ENCODE measurements at regions not wholly inside any gene's neighbourhood (a gene's known extent, or its start where the extent isn't known, plus 50 kb on each side); places are given as distances from the start of the nearest gene placed in this dataset.

DNA sequence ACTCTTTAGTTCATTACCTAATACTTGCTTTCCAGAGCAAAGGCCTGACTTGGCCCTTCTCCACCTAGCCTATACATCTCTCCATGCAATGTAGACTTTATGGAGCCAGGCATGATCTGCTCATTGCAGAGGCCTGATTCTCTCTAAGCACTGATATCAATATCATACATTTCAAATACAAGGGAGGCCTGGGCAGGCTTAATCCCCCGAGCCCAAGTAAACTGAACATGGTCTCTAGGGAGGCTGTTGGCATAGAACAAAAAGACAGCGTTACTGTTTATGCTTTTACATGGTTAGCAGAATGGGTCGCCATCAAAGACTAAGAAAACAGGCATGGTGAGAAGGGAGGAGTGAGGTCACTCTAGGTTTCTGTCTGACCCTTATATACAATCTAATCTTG is 695.1 kb downstream of the ZEB2 start:
- no peak for TF ChIP-seq CTCF (IDR thresholded peaks at IDR 0.05)
- H3K27ac ChIP-seq: no peak overlapping the region
- no peaks in the 10 kb centered on the region for H3K4me1 ChIP-seq
- intact Hi-C loops (cut with DNase I): no loop called here
- no peak overlapping the region for H3K9ac ChIP-seq (ENCODE audit: low read depth in 2 of 2, low read length in 2 of 2)
- no peaks in the 10 kb centered on the region for H3K27me3 ChIP-seq
- no peak overlapping the region for H3K4me3 ChIP-seq
- no peaks in the 10 kb centered on the region for H3K9me3 ChIP-seq
- H3K36me3 ChIP-seq: no peaks in the 10 kb centered on the region
- no peak for DNase-seq

DNA sequence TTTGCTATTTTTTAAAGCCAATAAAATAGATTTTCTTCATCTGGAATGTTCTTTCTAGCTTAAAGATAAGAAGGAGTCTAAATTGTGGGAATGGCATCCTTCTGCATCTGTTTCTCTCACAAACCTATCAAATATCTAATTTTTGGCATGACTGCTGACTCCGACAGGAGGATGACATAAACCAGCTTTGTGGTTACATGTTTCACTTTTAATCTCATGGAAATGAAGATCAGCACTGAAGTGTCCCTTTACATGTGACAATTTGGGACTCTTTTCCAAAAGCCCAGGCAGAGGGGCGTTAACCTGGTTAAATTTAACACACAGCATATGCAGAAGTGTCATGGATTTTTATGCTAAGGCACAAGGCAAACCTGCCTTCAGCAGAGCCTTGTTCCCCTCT is 694.7 kb downstream of the ARHGAP15 start:
- Histone ChIP-seq H3K9ac (ENCODE audit: low read depth in 2 of 2, low read length in 2 of 2) (no peak overlapping the region), H3K27ac (no peak overlapping the region), H3K36me3 (no peaks in the 10 kb centered on the region), H3K9me3 (no peaks in the 10 kb centered on the region), H3K4me3 (no peak overlapping the region), H3K27me3 (no peaks in the 10 kb centered on the region), H3K4me1 (no peaks in the 10 kb centered on the region)
- no peak for DNase-seq
- intact Hi-C loops (cut with DNase I): no loop called here
- no peak for TF ChIP-seq CTCF (IDR thresholded peaks at IDR 0.05)

DNA sequence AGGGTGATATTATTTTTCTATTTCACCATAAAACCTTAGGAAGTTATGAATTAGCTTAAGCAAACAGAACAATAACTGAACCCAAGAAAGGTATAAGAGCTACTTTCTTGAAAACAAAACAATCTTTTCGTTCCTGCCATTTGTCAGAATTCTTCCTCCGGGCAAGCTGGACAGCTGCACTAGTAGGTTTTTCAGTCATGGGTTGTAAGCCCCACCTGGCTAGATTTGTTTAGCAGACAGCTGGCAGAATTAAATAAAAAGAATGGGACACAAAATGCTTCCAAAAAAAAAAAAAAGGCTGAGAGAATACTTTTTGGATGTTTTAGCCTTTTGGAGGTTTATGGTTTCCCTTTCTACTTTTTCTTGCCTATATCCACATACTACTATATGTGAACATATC is 694.1 kb downstream of the ARHGAP15 start:
- H3K36me3 ChIP-seq: no peaks in the 10 kb centered on the region
- no peaks in the 10 kb centered on the region for H3K4me1 ChIP-seq
- no peaks in the 10 kb centered on the region for H3K9me3 ChIP-seq
- H3K4me3 ChIP-seq: no peak overlapping the region
- intact Hi-C loops (cut with DNase I): no loop called here
- DNase-seq: no peak
- H3K9ac ChIP-seq (ENCODE audit: low read depth in 2 of 2, low read length in 2 of 2): no peak overlapping the region
- TF ChIP-seq CTCF (IDR thresholded peaks at IDR 0.05): no peak
- no peak overlapping the region for H3K27ac ChIP-seq
- H3K27me3 ChIP-seq: no peaks in the 10 kb centered on the region

DNA sequence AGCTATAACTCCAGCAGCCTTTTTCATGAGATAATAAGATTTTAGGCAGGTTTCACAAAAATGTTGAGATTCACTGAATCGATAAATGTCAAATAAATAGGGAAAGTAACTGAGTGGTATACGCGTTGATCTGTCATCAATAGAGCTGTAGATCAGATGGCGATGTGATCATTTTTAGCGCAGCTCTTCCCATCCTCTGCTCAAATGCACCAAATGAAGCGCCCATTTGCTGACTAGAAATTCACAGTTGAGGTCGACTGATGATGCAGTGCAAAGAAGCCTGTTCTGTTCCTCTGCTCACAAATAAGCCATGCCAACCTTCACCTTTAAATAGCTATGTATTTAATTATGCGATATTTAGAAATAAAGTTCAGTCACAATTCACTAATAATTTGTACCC is 693.5 kb downstream of the ARHGAP15 start:
- Histone ChIP-seq H3K4me3 (no peak overlapping the region), H3K27me3 (no peaks in the 10 kb centered on the region), H3K9me3 (no peaks in the 10 kb centered on the region), H3K27ac (no peak overlapping the region), H3K36me3 (no peaks in the 10 kb centered on the region), H3K9ac (ENCODE audit: low read depth in 2 of 2, low read length in 2 of 2) (no peak overlapping the region), H3K4me1 (no peaks in the 10 kb centered on the region)
- intact Hi-C loops (cut with DNase I): no loop called here
- no peak for DNase-seq
- no peak for TF ChIP-seq CTCF (IDR thresholded peaks at IDR 0.05)

- no peaks in the 10 kb centered on the region for H3K36me3 ChIP-seq
- no peak for DNase-seq
- intact Hi-C loops (cut with DNase I): no loop called here
- H3K4me3 ChIP-seq: no peak overlapping the region
- no peaks in the 10 kb centered on the region for H3K4me1 ChIP-seq
- no peaks in the 10 kb centered on the region for H3K9me3 ChIP-seq
- no peak overlapping the region for H3K9ac ChIP-seq (ENCODE audit: low read depth in 2 of 2, low read length in 2 of 2)
- H3K27ac ChIP-seq: no peak overlapping the region
- no peaks in the 10 kb centered on the region for H3K27me3 ChIP-seq
- no peak for TF ChIP-seq CTCF (IDR thresholded peaks at IDR 0.05)
These were observed 690.5 kb downstream of the ARHGAP15 start for GRCh38 chr2:143819764-143820163.

DNA sequence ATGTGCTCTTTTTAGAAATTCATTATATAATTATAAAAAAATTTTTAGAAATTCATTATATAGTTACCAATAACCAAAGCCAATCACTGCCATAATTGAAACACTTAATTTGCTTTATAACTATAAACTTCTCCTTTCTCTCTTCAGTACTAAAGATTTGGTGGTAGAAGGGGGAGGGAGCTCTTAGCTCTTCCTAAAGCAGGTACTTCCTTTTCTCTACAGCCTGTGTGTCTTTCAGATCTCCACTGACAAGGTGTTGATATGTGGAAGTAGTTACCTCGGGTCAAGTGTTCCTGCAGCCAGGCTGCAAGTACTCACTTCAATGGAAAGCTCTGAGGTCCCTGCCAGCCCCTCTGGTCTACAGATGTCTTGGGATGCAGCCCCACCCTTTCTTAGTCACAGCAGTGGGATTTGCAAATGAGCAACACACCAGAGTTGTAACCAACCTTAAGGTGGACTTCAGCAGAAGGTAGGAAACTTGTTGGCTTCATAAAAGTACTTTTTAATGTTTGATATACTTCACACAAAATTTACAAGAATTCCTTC is 690.0 kb downstream of the ARHGAP15 start:
- Histone ChIP-seq H3K9ac (ENCODE audit: low read depth in 2 of 2, low read length in 2 of 2) (no peak overlapping the region), H3K4me1 (no peaks in the 10 kb centered on the region), H3K9me3 (no peaks in the 10 kb centered on the region), H3K27ac (no peak overlapping the region), H3K4me3 (no peak overlapping the region), H3K27me3 (no peaks in the 10 kb centered on the region), H3K36me3 (no peaks in the 10 kb centered on the region)
- no peak for DNase-seq
- no peak for TF ChIP-seq CTCF (IDR thresholded peaks at IDR 0.05)
- intact Hi-C loops (cut with DNase I): no loop called here
